Upper lobe of left lung (tissue), 4 donors: ENCODE measurements at regions not wholly inside any gene's neighbourhood (a gene's known extent, or its start where the extent isn't known, plus 50 kb on each side); places are given as distances from the start of the nearest gene placed in this dataset.

Source experiments
- EP300 ChIP-seq, 4 donors: sonication (generic); formaldehyde crosslinking; IDR thresholded peaks; one replicate each; pipeline ENCODE4 v1.5.1; 2017; ENCODE audit warnings: antibody characterized with exemption in 4 of 4, control low read depth in 2 of 4
- POLR2AphosphoS5 ChIP-seq, 2 donors: sonication (generic); formaldehyde crosslinking; IDR thresholded peaks; one replicate each; pipeline ENCODE4 v1.5.1; 2017; ENCODE audit warnings: antibody characterized with exemption in 2 of 2
- TF ChIP-seq, protein P1 (sequence below), 6 experiments: fragments of 450-650 bp in 4 of 6; fragments of 200-600 bp in 2 of 6; sonication (generic) in 2 of 6; IDR thresholded peaks; one replicate each; pipeline ENCODE4 v1.5.1; 2016 to 2019; ENCODE audit warnings: antibody characterized with exemption in 6 of 6

- TF ChIP-seq, protein P1, sequence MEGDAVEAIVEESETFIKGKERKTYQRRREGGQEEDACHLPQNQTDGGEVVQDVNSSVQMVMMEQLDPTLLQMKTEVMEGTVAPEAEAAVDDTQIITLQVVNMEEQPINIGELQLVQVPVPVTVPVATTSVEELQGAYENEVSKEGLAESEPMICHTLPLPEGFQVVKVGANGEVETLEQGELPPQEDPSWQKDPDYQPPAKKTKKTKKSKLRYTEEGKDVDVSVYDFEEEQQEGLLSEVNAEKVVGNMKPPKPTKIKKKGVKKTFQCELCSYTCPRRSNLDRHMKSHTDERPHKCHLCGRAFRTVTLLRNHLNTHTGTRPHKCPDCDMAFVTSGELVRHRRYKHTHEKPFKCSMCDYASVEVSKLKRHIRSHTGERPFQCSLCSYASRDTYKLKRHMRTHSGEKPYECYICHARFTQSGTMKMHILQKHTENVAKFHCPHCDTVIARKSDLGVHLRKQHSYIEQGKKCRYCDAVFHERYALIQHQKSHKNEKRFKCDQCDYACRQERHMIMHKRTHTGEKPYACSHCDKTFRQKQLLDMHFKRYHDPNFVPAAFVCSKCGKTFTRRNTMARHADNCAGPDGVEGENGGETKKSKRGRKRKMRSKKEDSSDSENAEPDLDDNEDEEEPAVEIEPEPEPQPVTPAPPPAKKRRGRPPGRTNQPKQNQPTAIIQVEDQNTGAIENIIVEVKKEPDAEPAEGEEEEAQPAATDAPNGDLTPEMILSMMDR (IDR thresholded peaks at IDR 0.05) = no peak
- no peak for TF ChIP-seq POLR2AphosphoS5 (IDR thresholded peaks at IDR 0.05)
- TF ChIP-seq EP300 (IDR thresholded peaks at IDR 0.05) = no peak
Observed at GRCh38 chr5:57042524-57042931, 90.6 kb upstream of the MIER3 start.
